Tibial nerve (tissue), 4 donors: ENCODE measurements at regions not wholly inside any gene's neighbourhood (a gene's known extent, or its start where the extent isn't known, plus 50 kb on each side); places are given as distances from the start of the nearest gene placed in this dataset.

ENCODE experiments used
- DNase-seq, 2 donors: peaks; one replicate each; pipeline ENCODE4 v3.0.0-alpha.2; 2019; ENCODE audit warnings: low spot score in 2 of 2
- H3K27ac ChIP-seq, 4 donors: fragments of 200-600 bp; sonication (generic) in 3 of 4; one replicate each; pipeline ENCODE4 v1.5.1; 2017 to 2019; ENCODE audit warnings: mild to moderate bottlenecking in 1 of 4
- H3K27me3 ChIP-seq, 2 donors: fragments of 200-600 bp; sonication (generic) in 1 of 2; one replicate each; pipeline versions ENCODE4 v1.5.1 to v1.6.0; 2017 to 2019
- H3K36me3 ChIP-seq, 3 donors: fragments of 200-600 bp; sonication (generic); one replicate each; pipeline ENCODE4 v1.5.1; 2018 to 2019
- H3K4me1 ChIP-seq, 4 donors: fragments of 200-600 bp; sonication (generic) in 3 of 4; one replicate each; pipeline ENCODE4 v1.5.1; 2017 to 2019
- H3K4me3 ChIP-seq, 4 donors: fragments of 200-600 bp; sonication (generic) in 3 of 4; one replicate each; pipeline ENCODE4 v1.5.1; 2017 to 2019; ENCODE audit warnings: mild to moderate bottlenecking in 1 of 4, moderate library complexity in 1 of 4
- H3K9me3 ChIP-seq, 4 donors: fragments of 200-600 bp; sonication (generic) in 3 of 4; one replicate each; pipeline ENCODE4 v1.5.1; 2017 to 2019
- CTCF ChIP-seq, 5 experiments: fragments of 200-600 bp in 3 of 5; fragments of 450-650 bp in 2 of 5; sonication (generic) in 3 of 5; IDR thresholded peaks; one replicate each; pipeline ENCODE4 v1.5.1; 2016 to 2019; ENCODE audit warnings: antibody characterized with exemption in 5 of 5, mild to moderate bottlenecking in 3 of 5, moderate library complexity in 2 of 5
- EP300 ChIP-seq, 2 donors: sonication (generic); formaldehyde crosslinking; IDR thresholded peaks; one replicate each; pipeline ENCODE4 v1.6.1; 2017; ENCODE audit warnings: antibody characterized with exemption in 2 of 2, mild to moderate bottlenecking in 1 of 2
- POLR2A ChIP-seq, 2 donors: fragments of 450-650 bp; IDR thresholded peaks; one replicate each; pipeline ENCODE4 v1.6.1; 2017; ENCODE audit warnings: antibody characterized with exemption in 2 of 2, mild to moderate bottlenecking in 2 of 2, moderate library complexity in 2 of 2
- WGBS, 2 donors: methylation state at CpG; one replicate each; pipeline ENCODE4 v1.1.5; 2018; 5-methylcytosine and 5-hydroxymethylcytosine counted together

- H3K27ac ChIP-seq, result no peak overlapping the region
- TF ChIP-seq POLR2A (IDR thresholded peaks at IDR 0.05), result no peak
- no peak for TF ChIP-seq CTCF (IDR thresholded peaks at IDR 0.05)
- no peak for TF ChIP-seq EP300 (IDR thresholded peaks at IDR 0.05)
- no peaks in the 10 kb centered on the region for H3K27me3 ChIP-seq
- WGBS, 2 donors, result 35 to 41% methylated on average over 3 of the region's 3 CpGs
- DNase-seq, result no peak
- no peaks in the 10 kb centered on the region for H3K36me3 ChIP-seq
- no peaks in the 10 kb centered on the region for H3K4me1 ChIP-seq
- no peak overlapping the region for H3K4me3 ChIP-seq
- H3K9me3 ChIP-seq, result peaks cover 0 to 12% (median 0%) of the 10 kb centered on the region in 4 donors
Observed at GRCh38 chr19:28026636-28027035, 1186.3 kb downstream of the UQCRFS1 start.

- no peak overlapping the region for H3K27ac ChIP-seq
- no peak overlapping the region for H3K4me3 ChIP-seq
- no peaks in the 10 kb centered on the region for H3K9me3 ChIP-seq
- H3K4me1 ChIP-seq, result no peaks in the 10 kb centered on the region
- no peaks in the 10 kb centered on the region for H3K36me3 ChIP-seq
- H3K27me3 ChIP-seq, result no peaks in the 10 kb centered on the region
- DNase-seq, result no peak
- WGBS, 2 donors, result 81 to 93% methylated on average over 3 of the region's 3 CpGs
- TF ChIP-seq POLR2A (IDR thresholded peaks at IDR 0.05) (no peak), EP300 (IDR thresholded peaks at IDR 0.05) (no peak), CTCF (IDR thresholded peaks at IDR 0.05) (no peak)
Observed at GRCh38 chr19:28024920-28025319, 1188.0 kb downstream of the UQCRFS1 start.

GRCh38 chr19:28023064-28023463 lies 1189.9 kb downstream of the UQCRFS1 start:
- no peaks in the 10 kb centered on the region for H3K4me1 ChIP-seq
- no peaks in the 10 kb centered on the region for H3K36me3 ChIP-seq
- no peak overlapping the region for H3K4me3 ChIP-seq
- 58 to 79% methylated on average over 5 of the region's 5 CpGs for WGBS, 2 donors
- no peak for TF ChIP-seq EP300 (IDR thresholded peaks at IDR 0.05)
- TF ChIP-seq POLR2A (IDR thresholded peaks at IDR 0.05), result no peak
- TF ChIP-seq CTCF (IDR thresholded peaks at IDR 0.05), result no peak
- DNase-seq, result no peak
- H3K27ac ChIP-seq, result no peak overlapping the region
- H3K27me3 ChIP-seq, result no peaks in the 10 kb centered on the region
- H3K9me3 ChIP-seq, result no peaks in the 10 kb centered on the region

- Histone ChIP-seq H3K27ac (no peak overlapping the region), H3K4me1 (no peaks in the 10 kb centered on the region), H3K9me3 (no peaks in the 10 kb centered on the region), H3K36me3 (no peaks in the 10 kb centered on the region), H3K27me3 (no peaks in the 10 kb centered on the region), H3K4me3 (no peak overlapping the region)
- TF ChIP-seq POLR2A (IDR thresholded peaks at IDR 0.05) (no peak), CTCF (IDR thresholded peaks at IDR 0.05) (no peak), EP300 (IDR thresholded peaks at IDR 0.05) (no peak)
- WGBS, 2 donors, result 81 to 92% methylated on average over 7 of the region's 7 CpGs
- DNase-seq, result no peak
Observed at GRCh38 chr19:28022506-28022905, 1190.4 kb downstream of the UQCRFS1 start.

GRCh38 chr19:28021259-28022185 lies 1191.4 kb downstream of the UQCRFS1 start:
- Histone ChIP-seq H3K9me3 (no peaks in the 10 kb centered on the region), H3K27me3 (no peaks in the 10 kb centered on the region), H3K4me1 (no peaks in the 10 kb centered on the region), H3K36me3 (no peaks in the 10 kb centered on the region), H3K27ac (no peak overlapping the region), H3K4me3 (no peak overlapping the region)
- WGBS, 2 donors, result 63 to 69% methylated on average over 7 to 8 of the region's 8 CpGs
- no peak for DNase-seq
- TF ChIP-seq CTCF (IDR thresholded peaks at IDR 0.05), result no peak
- TF ChIP-seq EP300 (IDR thresholded peaks at IDR 0.05), result no peak
- no peak for TF ChIP-seq POLR2A (IDR thresholded peaks at IDR 0.05)
